SK-N-SH treated with all-trans-retinoic acid at 6 μM for 48 hours (cell line): ENCODE measurements at regions not wholly inside any gene's neighbourhood (a gene's known extent, or its start where the extent isn't known, plus 50 kb on each side); places are given as distances from the start of the nearest gene placed in this dataset.

Experiments
- ATAC-seq: fragments of 200-7000 bp; cut with Tn5 transposase; 3 replicates; pipeline ENCODE4 v1.9.1; 2020; ENCODE audit warnings: mild to moderate bottlenecking, moderate library complexity
- BACH2 ChIP-seq: fragments of 250-450 bp; sonication (Bioruptor Pico); IDR thresholded peaks from 2 replicates; pipeline ENCODE4 v1.9.0; 2021; ENCODE audit warnings: mild to moderate bottlenecking, borderline replicate concordance
- CREB5 ChIP-seq: fragments of 250-450 bp; sonication (Bioruptor Pico); IDR thresholded peaks from 2 replicates; pipeline ENCODE4 v1.5.1; 2020; ENCODE audit warnings: low read depth, mild to moderate bottlenecking, moderate library complexity
- CSDC2 ChIP-seq: fragments of 250-450 bp; sonication (Bioruptor Pico); IDR thresholded peaks from 2 replicates; pipeline ENCODE4 v1.5.0; 2020; ENCODE audit warnings: mild to moderate bottlenecking, moderate library complexity
- CSRNP3 ChIP-seq: fragments of 250-450 bp; sonication (Bioruptor Pico); IDR thresholded peaks from 2 replicates; pipeline ENCODE4 v1.5.1; 2021; ENCODE audit warnings: mild to moderate bottlenecking, moderate library complexity
- ESRRG ChIP-seq: fragments of 250-450 bp; sonication (Bioruptor Pico); IDR thresholded peaks from 2 replicates; pipeline ENCODE4 v1.6.1; 2021; ENCODE audit warnings: mild to moderate bottlenecking
- GLIS3 ChIP-seq: fragments of 250-450 bp; sonication (Bioruptor Pico); IDR thresholded peaks from 2 replicates; pipeline ENCODE4 v1.5.0; 2020; ENCODE audit warnings: mild to moderate bottlenecking, moderate library complexity
- ISL1 ChIP-seq: fragments of 250-450 bp; sonication (Bioruptor Pico); IDR thresholded peaks from 2 replicates; pipeline ENCODE4 v2.1.2; 2022; ENCODE audit warnings: mild to moderate bottlenecking, moderate library complexity
- OSR1 ChIP-seq: fragments of 250-450 bp; sonication (Bioruptor Pico); IDR thresholded peaks from 2 replicates; pipeline ENCODE4 v1.8.0; 2022; ENCODE audit warnings: moderate library complexity, mild to moderate bottlenecking, inconsistent platforms
- POU6F1 ChIP-seq: fragments of 250-450 bp; sonication (Bioruptor Pico); IDR thresholded peaks from 2 replicates; pipeline ENCODE4 v1.8.0; 2021; ENCODE audit warnings: low read depth, mild to moderate bottlenecking, moderate library complexity, borderline replicate concordance
- PPARA ChIP-seq: fragments of 250-450 bp; sonication (Bioruptor Pico); IDR thresholded peaks from 2 replicates; pipeline ENCODE4 v1.5.0; 2020; ENCODE audit warnings: mild to moderate bottlenecking, borderline replicate concordance
- RARB ChIP-seq: fragments of 250-450 bp; sonication (Bioruptor Pico); IDR thresholded peaks from 2 replicates; pipeline ENCODE4 v1.8.0; 2021; ENCODE audit warnings: mild to moderate bottlenecking, moderate library complexity
- SNAI2 ChIP-seq: fragments of 250-450 bp; sonication (Bioruptor Pico); IDR thresholded peaks from 2 replicates; pipeline ENCODE4 v1.5.0; 2020; ENCODE audit warnings: mild to moderate bottlenecking, moderate library complexity
- TOX ChIP-seq: fragments of 250-450 bp; sonication (Bioruptor Pico); IDR thresholded peaks from 2 replicates; pipeline ENCODE4 v1.8.0; 2021; ENCODE audit warnings: mild to moderate bottlenecking, moderate library complexity, borderline replicate concordance
- TSHZ2 ChIP-seq: fragments of 250-450 bp; sonication (Bioruptor Pico); IDR thresholded peaks from 2 replicates; pipeline ENCODE4 v1.5.0; 2020; ENCODE audit warnings: mild to moderate bottlenecking, moderate library complexity
- ZFP30 ChIP-seq: fragments of 450-650 bp; formaldehyde crosslinking; IDR thresholded peaks from 2 replicates; pipeline ENCODE4 v1.5.0; 2022; ENCODE audit warnings: mild to moderate bottlenecking, moderate library complexity
- ZNF565 ChIP-seq: fragments of 450-650 bp; formaldehyde crosslinking; conservative IDR thresholded peaks from 2 replicates; pipeline ENCODE4 v1.5.0; 2020; ENCODE audit warnings: low read depth, mild to moderate bottlenecking, moderate library complexity
- ZNF70 ChIP-seq: fragments of 450-650 bp; formaldehyde crosslinking; IDR thresholded peaks from 2 replicates; pipeline ENCODE4 v1.5.0; 2020; ENCODE audit warnings: mild to moderate bottlenecking, moderate library complexity

- ATAC-seq = no peak
- no peak for TF ChIP-seq CREB5 (CRISPR knock-in tag)
- no peak for TF ChIP-seq TSHZ2 (CRISPR knock-in tag)
- TF ChIP-seq CSDC2 (CRISPR knock-in tag) = no peak
- TF ChIP-seq GLIS3 (CRISPR knock-in tag) = no peak
- TF ChIP-seq BACH2 (CRISPR knock-in tag) = no peak
- TF ChIP-seq ISL1 = no peak
- no peak for TF ChIP-seq ZNF565 (CRISPR knock-in tag)
- no peak for TF ChIP-seq CSRNP3
- TF ChIP-seq RARB (CRISPR knock-in tag) = no peak
- TF ChIP-seq ZFP30 = no peak
- no peak for TF ChIP-seq OSR1
- TF ChIP-seq TOX = no peak
Measured at GRCh38 chr14:40058901-40059897, 627.0 kb upstream of the FBXO33 start.

- ATAC-seq = no peak
- no peak for TF ChIP-seq TSHZ2 (CRISPR knock-in tag)
- TF ChIP-seq GLIS3 (CRISPR knock-in tag) = no peak
Measured at GRCh38 chr14:40053416-40053815, 621.2 kb upstream of the FBXO33 start.

GRCh38 chr14:40028991-40029390 lies 596.8 kb upstream of the FBXO33 start:
- TF ChIP-seq CREB5 (CRISPR knock-in tag) (no peak), ZNF70 (CRISPR knock-in tag) (no peak)
- no peak for ATAC-seq

- no peak for ATAC-seq
- no peak for TF ChIP-seq PPARA (CRISPR knock-in tag)
- no peak for TF ChIP-seq CREB5 (CRISPR knock-in tag)
- TF ChIP-seq ZNF565 (CRISPR knock-in tag) = no peak
- no peak for TF ChIP-seq POU6F1 (CRISPR knock-in tag)
- no peak for TF ChIP-seq BACH2 (CRISPR knock-in tag)
- no peak for TF ChIP-seq ESRRG (CRISPR knock-in tag)
- no peak for TF ChIP-seq RARB (CRISPR knock-in tag)
- TF ChIP-seq ZFP30 = no peak
- no peak for TF ChIP-seq TSHZ2 (CRISPR knock-in tag)
- no peak for TF ChIP-seq OSR1
- no peak for TF ChIP-seq GLIS3 (CRISPR knock-in tag)
- no peak for TF ChIP-seq SNAI2 (CRISPR knock-in tag)
- no peak for TF ChIP-seq CSDC2 (CRISPR knock-in tag)
Measured at GRCh38 chr14:40025101-40025500, 592.9 kb upstream of the FBXO33 start.
